ENCODE measurements at regions not wholly inside any gene's neighbourhood (a gene's known extent, or its start where the extent isn't known, plus 50 kb on each side); places are given as distances from the start of the nearest gene placed in this dataset.

GRCh38 chr12:91373086-91373485 is 190.5 kb upstream of the DCN start:
- Histone ChIP-seq H3K27me3 (ENCODE audit: low read length) (no peaks in the 10 kb centered on the region), H3F3A (ENCODE audit: low read length, unreplicated experiment) (no peaks in the 10 kb centered on the region), H3K4me1 (ENCODE audit: insufficient read depth, low read length) (no peaks in the 10 kb centered on the region), H3K9me3 (ENCODE audit: low read length) (no peaks in the 10 kb centered on the region), H3K36me3 (ENCODE audit: low read depth, low read length) (no peaks in the 10 kb centered on the region), H3K4me2 (ENCODE audit: low read length) (no peak overlapping the region), H3K9me2 (replicated peaks; ENCODE audit: low read length) (no peaks in the 10 kb centered on the region), H2AFZ (ENCODE audit: low read length) (no peak overlapping the region), H3K9ac (ENCODE audit: low read length) (no peak overlapping the region), H3K27ac (ENCODE audit: low read length) (no peak overlapping the region), H3K79me2 (ENCODE audit: low read length) (no peaks in the 10 kb centered on the region), H4K20me1 (ENCODE audit: low read length) (no peaks in the 10 kb centered on the region), H3K4me3 (ENCODE audit: low read length) (no peak overlapping the region)
- ChIA-PET POLR2A (ENCODE audit: unreplicated experiment) (no interaction called here), CTCF (interaction anchor here (0.5 kb wide), 1 partner anchor 272 kb away, joined by 3 read pairs; no protein-coding TSS in a partner anchor)
- intact Hi-C loops (cut with micrococcal nuclease) = no loop called here
- DNase-seq = no peak
- no peak for TF ChIP-seq EZH2 (IDR thresholded peaks at IDR 0.05; ENCODE audit: low read length, unreplicated experiment)
- TF ChIP-seq, protein P1, sequence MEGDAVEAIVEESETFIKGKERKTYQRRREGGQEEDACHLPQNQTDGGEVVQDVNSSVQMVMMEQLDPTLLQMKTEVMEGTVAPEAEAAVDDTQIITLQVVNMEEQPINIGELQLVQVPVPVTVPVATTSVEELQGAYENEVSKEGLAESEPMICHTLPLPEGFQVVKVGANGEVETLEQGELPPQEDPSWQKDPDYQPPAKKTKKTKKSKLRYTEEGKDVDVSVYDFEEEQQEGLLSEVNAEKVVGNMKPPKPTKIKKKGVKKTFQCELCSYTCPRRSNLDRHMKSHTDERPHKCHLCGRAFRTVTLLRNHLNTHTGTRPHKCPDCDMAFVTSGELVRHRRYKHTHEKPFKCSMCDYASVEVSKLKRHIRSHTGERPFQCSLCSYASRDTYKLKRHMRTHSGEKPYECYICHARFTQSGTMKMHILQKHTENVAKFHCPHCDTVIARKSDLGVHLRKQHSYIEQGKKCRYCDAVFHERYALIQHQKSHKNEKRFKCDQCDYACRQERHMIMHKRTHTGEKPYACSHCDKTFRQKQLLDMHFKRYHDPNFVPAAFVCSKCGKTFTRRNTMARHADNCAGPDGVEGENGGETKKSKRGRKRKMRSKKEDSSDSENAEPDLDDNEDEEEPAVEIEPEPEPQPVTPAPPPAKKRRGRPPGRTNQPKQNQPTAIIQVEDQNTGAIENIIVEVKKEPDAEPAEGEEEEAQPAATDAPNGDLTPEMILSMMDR (conservative IDR thresholded peaks at IDR 0.05; ENCODE audit: low read depth, low read length) = no peak
- TF ChIP-seq EZH2phosphoT487 (IDR thresholded peaks at IDR 0.05; ENCODE audit: borderline replicate concordance, low read length) = no peak
- BruUV-seq (replicated peaks) = no TSS peak
- no peak for ATAC-seq

DNA sequence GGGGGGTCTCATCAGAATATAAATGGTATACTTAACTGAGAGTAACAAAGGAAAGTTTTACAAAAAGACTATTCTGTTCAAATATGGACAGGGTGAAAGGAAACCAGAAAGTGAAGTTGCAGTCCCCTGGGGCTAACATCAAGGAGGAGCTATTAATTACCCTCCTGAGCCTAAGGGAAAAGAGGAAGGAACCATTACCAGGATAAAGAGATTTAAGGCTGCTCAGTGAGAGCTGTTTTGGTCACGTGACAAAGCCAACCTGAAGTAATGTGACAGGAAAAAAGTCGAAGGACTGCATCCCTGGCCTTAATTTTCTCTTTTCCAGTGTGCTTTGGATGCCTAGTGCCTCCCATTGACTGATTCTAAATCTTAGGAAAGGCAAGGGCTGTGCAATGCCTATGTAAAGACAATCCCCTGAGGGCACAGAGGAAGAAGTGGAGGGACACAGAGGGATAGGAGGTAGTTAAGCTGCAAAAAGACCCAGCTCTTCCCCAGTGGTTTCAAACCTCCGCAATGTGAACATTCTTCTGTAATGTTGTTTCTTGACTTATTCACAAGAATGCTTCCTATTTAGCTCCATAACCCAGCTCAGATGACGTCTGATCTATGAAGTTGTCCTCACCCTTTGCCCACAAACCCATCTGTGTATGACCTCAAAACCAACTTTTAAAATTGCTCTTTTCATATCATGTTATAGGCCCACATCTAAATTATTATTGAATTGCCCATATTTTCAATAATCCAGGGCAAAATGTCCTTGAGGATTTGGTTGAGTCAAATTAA is 187.7 kb upstream of the DCN start:
- no peaks in the 10 kb centered on the region for H3K9me3 ChIP-seq (ENCODE audit: low read length)
- ChIA-PET CTCF (no interaction called here), POLR2A (ENCODE audit: unreplicated experiment) (no interaction called here)
- ATAC-seq (no peak), DNase-seq (no peak)
- BruUV-seq (replicated peaks) = no TSS peak
- H3F3A ChIP-seq (ENCODE audit: low read length, unreplicated experiment) = no peaks in the 10 kb centered on the region
- no peak for TF ChIP-seq EZH2phosphoT487 (IDR thresholded peaks at IDR 0.05; ENCODE audit: borderline replicate concordance, low read length)
- TF ChIP-seq, protein P1 (conservative IDR thresholded peaks at IDR 0.05; ENCODE audit: low read depth, low read length) = no peak
- no peak for TF ChIP-seq EZH2 (IDR thresholded peaks at IDR 0.05; ENCODE audit: low read length, unreplicated experiment)
- no peaks in the 10 kb centered on the region for H4K20me1 ChIP-seq (ENCODE audit: low read length)
- no peak overlapping the region for H2AFZ ChIP-seq (ENCODE audit: low read length)
- H3K4me1 ChIP-seq (ENCODE audit: insufficient read depth, low read length) = no peaks in the 10 kb centered on the region
- no peak overlapping the region for H3K9ac ChIP-seq (ENCODE audit: low read length)
- no peak overlapping the region for H3K27ac ChIP-seq (ENCODE audit: low read length)
- H3K4me3 ChIP-seq (ENCODE audit: low read length) = no peak overlapping the region
- intact Hi-C loops (cut with micrococcal nuclease) = no loop called here
- H3K4me2 ChIP-seq (ENCODE audit: low read length) = no peak overlapping the region
- no peaks in the 10 kb centered on the region for H3K27me3 ChIP-seq (ENCODE audit: low read length)
- no peaks in the 10 kb centered on the region for H3K9me2 ChIP-seq (replicated peaks; ENCODE audit: low read length)
- no peaks in the 10 kb centered on the region for H3K79me2 ChIP-seq (ENCODE audit: low read length)
- no peaks in the 10 kb centered on the region for H3K36me3 ChIP-seq (ENCODE audit: low read depth, low read length)

DNA sequence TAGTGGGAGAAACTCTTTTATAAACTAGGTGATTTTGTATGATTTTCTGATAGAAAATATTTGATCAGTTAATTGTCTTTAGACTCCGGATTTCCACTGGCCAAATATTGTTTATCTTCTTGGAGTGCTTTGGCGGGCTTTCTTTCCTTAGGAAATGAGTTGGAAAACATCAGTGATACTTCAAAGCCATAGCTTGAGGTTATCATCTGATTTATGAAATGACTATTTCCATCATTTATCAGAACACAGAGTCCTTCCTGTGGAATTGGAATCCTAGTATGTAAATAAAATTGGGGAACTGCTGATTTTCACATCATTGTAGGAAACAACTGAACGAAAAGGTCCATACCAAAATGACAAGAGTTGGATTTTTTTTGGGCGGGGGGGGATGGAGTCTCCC is 186.0 kb upstream of the DCN start:
- no peaks in the 10 kb centered on the region for H4K20me1 ChIP-seq (ENCODE audit: low read length)
- no peak overlapping the region for H3K9ac ChIP-seq (ENCODE audit: low read length)
- POLR2A ChIA-PET (ENCODE audit: unreplicated experiment) = no interaction called here
- no peaks in the 10 kb centered on the region for H3K4me1 ChIP-seq (ENCODE audit: insufficient read depth, low read length)
- H3K4me3 ChIP-seq (ENCODE audit: low read length) = no peak overlapping the region
- no peaks in the 10 kb centered on the region for H3K27me3 ChIP-seq (ENCODE audit: low read length)
- H3K79me2 ChIP-seq (ENCODE audit: low read length) = no peaks in the 10 kb centered on the region
- ATAC-seq (no peak), DNase-seq (no peak)
- H3K27ac ChIP-seq (ENCODE audit: low read length) = no peak overlapping the region
- H3K9me2 ChIP-seq (replicated peaks; ENCODE audit: low read length) = no peaks in the 10 kb centered on the region
- no TSS peak for BruUV-seq (replicated peaks)
- H3K9me3 ChIP-seq (ENCODE audit: low read length) = no peaks in the 10 kb centered on the region
- no peak overlapping the region for H3K4me2 ChIP-seq (ENCODE audit: low read length)
- H2AFZ ChIP-seq (ENCODE audit: low read length) = no peak overlapping the region
- H3K36me3 ChIP-seq (ENCODE audit: low read depth, low read length) = no peaks in the 10 kb centered on the region
- TF ChIP-seq, protein P1 (conservative IDR thresholded peaks at IDR 0.05; ENCODE audit: low read depth, low read length) = no peak
- TF ChIP-seq EZH2phosphoT487 (IDR thresholded peaks at IDR 0.05; ENCODE audit: borderline replicate concordance, low read length) (no peak), EZH2 (IDR thresholded peaks at IDR 0.05; ENCODE audit: low read length, unreplicated experiment) (no peak)
- no peaks in the 10 kb centered on the region for H3F3A ChIP-seq (ENCODE audit: low read length, unreplicated experiment)
- intact Hi-C loops (cut with micrococcal nuclease) = loop anchor here (10.0 kb wide), 1 partner anchor 1236 kb away; no protein-coding TSS in a partner anchor
- CTCF ChIA-PET = no interaction called here

Measured in PC-3 (cell line).